ENCODE measurements at regions not wholly inside any gene's neighbourhood (a gene's known extent, or its start where the extent isn't known, plus 50 kb on each side); places are given as distances from the start of the nearest gene placed in this dataset.

GRCh38 chr12:20044351-20044750, 324.0 kb upstream of the PDE3A start:
- no CpG with 5 or more reads among the region's 1 CpG for WGBS, 2 donors (ENCODE audit: extremely low coverage in 2 of 2, insufficient read length in 2 of 2, insufficient replicate concordance in 1 of 2)
- no peak overlapping the region for H3K18ac ChIP-seq (ENCODE audit: low read length)
- H3K4me3 ChIP-seq (ENCODE audit: low read length in 2 of 2), result no peak overlapping the region
- no peaks in the 10 kb centered on the region for H3K79me1 ChIP-seq (ENCODE audit: low read depth, low read length)
- no peak overlapping the region for H2BK5ac ChIP-seq (ENCODE audit: low read length)
- H3K27me3 ChIP-seq (ENCODE audit: control insufficient read depth in 3 of 3, insufficient read depth in 3 of 3, low read depth in 1 of 3, low read length in 3 of 3), result no peaks in the 10 kb centered on the region
- H4K8ac ChIP-seq (ENCODE audit: low read depth, low read length), result no peak overlapping the region
- H3K4me1 ChIP-seq (ENCODE audit: control insufficient read depth in 2 of 2, insufficient read depth in 1 of 2, low read depth in 1 of 2, low read length in 2 of 2), result peaks cover 2 to 3% of the 10 kb centered on the region in 2 donors
- no peak for DNase-seq (ENCODE audit: low spot score)
- H3K14ac ChIP-seq (ENCODE audit: low read length), result no peak overlapping the region
- H3K4ac ChIP-seq (ENCODE audit: low read length), result no peak overlapping the region
- peaks cover 0 to 2% of the 10 kb centered on the region in 2 donors for H3K9me3 ChIP-seq (replicated peaks in 1 of 2; ENCODE audit: control insufficient read depth in 2 of 2, insufficient read depth in 1 of 2, low read depth in 1 of 2, low read length in 2 of 2)
- no peak overlapping the region for H3K9ac ChIP-seq (ENCODE audit: low read depth, low read length, poor library complexity)
- no peak overlapping the region for H2AK5ac ChIP-seq (ENCODE audit: low read depth, low read length)
- H2AFZ ChIP-seq (ENCODE audit: low read length), result peak overlapping the region; percentile 8
- no peak overlapping the region for H3K27ac ChIP-seq (replicated peaks; ENCODE audit: low read length)
- H2BK15ac ChIP-seq (ENCODE audit: low read length), result no peak overlapping the region
- H3K23ac ChIP-seq (ENCODE audit: low read depth, low read length, poor library complexity), result no peak overlapping the region
- H3K36me3 ChIP-seq (replicated peaks in 1 of 2; ENCODE audit: control insufficient read depth in 2 of 2, insufficient read depth in 2 of 2, low read length in 2 of 2), result no peaks in the 10 kb centered on the region
- no peak overlapping the region for H4K91ac ChIP-seq (ENCODE audit: low read depth, low read length, poor library complexity)
- no peak overlapping the region for H3K4me2 ChIP-seq (ENCODE audit: insufficient read depth, low read length, poor library complexity, severe bottlenecking)
- no peak overlapping the region for H2BK12ac ChIP-seq (ENCODE audit: low read length)
- H2BK120ac ChIP-seq (ENCODE audit: low read depth, low read length), result no peak overlapping the region

DNA sequence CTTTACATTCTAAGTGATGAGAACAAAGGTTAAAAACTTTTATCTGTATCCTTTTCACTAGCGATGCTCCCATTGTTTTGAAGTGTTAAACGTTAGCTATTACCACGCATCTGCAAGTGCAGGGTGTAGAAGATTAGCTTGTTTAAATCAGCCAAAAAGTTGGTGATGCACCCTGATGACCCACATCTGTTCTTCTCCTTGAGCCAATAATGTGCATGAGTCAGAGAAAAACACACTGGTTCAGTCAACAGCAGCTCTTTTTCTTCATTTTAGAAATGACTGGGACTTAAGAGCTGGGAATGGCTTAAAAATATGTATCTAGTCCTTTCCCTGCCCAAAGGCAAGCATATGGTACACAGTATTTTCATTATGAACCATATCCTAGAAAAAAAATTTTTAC, 323.5 kb upstream of the PDE3A start:
- no peak overlapping the region for H2BK120ac ChIP-seq (ENCODE audit: low read depth, low read length)
- no peaks in the 10 kb centered on the region for H3K36me3 ChIP-seq (replicated peaks in 1 of 2; ENCODE audit: control insufficient read depth in 2 of 2, insufficient read depth in 2 of 2, low read length in 2 of 2)
- DNase-seq (ENCODE audit: low spot score), result no peak
- H3K9ac ChIP-seq (ENCODE audit: low read depth, low read length, poor library complexity), result no peak overlapping the region
- H3K4me2 ChIP-seq (ENCODE audit: insufficient read depth, low read length, poor library complexity, severe bottlenecking), result no peak overlapping the region
- H3K14ac ChIP-seq (ENCODE audit: low read length), result no peak overlapping the region
- H3K4me3 ChIP-seq (ENCODE audit: low read length in 2 of 2), result no peak overlapping the region
- no peak overlapping the region for H2BK5ac ChIP-seq (ENCODE audit: low read length)
- no CpG with 5 or more reads among the region's 3 CpGs for WGBS, 2 donors (ENCODE audit: extremely low coverage in 2 of 2, insufficient read length in 2 of 2, insufficient replicate concordance in 1 of 2)
- no peak overlapping the region for H4K8ac ChIP-seq (ENCODE audit: low read depth, low read length)
- no peaks in the 10 kb centered on the region for H3K27me3 ChIP-seq (ENCODE audit: control insufficient read depth in 3 of 3, insufficient read depth in 3 of 3, low read depth in 1 of 3, low read length in 3 of 3)
- H2AFZ ChIP-seq (ENCODE audit: low read length), result peak overlapping the region; percentile 1
- H3K9me3 ChIP-seq (replicated peaks in 1 of 2; ENCODE audit: control insufficient read depth in 2 of 2, insufficient read depth in 1 of 2, low read depth in 1 of 2, low read length in 2 of 2), result peaks cover 0 to 2% of the 10 kb centered on the region in 2 donors
- no peak overlapping the region for H3K23ac ChIP-seq (ENCODE audit: low read depth, low read length, poor library complexity)
- H2BK15ac ChIP-seq (ENCODE audit: low read length), result no peak overlapping the region
- H2AK5ac ChIP-seq (ENCODE audit: low read depth, low read length), result no peak overlapping the region
- H3K4me1 ChIP-seq (ENCODE audit: control insufficient read depth in 2 of 2, insufficient read depth in 1 of 2, low read depth in 1 of 2, low read length in 2 of 2), result peaks cover 1 to 2% of the 10 kb centered on the region in 2 donors
- H3K4ac ChIP-seq (ENCODE audit: low read length), result no peak overlapping the region
- no peak overlapping the region for H3K27ac ChIP-seq (replicated peaks; ENCODE audit: low read length)
- H4K91ac ChIP-seq (ENCODE audit: low read depth, low read length, poor library complexity), result no peak overlapping the region
- no peaks in the 10 kb centered on the region for H3K79me1 ChIP-seq (ENCODE audit: low read depth, low read length)
- no peak overlapping the region for H3K18ac ChIP-seq (ENCODE audit: low read length)
- no peak overlapping the region for H2BK12ac ChIP-seq (ENCODE audit: low read length)

DNA sequence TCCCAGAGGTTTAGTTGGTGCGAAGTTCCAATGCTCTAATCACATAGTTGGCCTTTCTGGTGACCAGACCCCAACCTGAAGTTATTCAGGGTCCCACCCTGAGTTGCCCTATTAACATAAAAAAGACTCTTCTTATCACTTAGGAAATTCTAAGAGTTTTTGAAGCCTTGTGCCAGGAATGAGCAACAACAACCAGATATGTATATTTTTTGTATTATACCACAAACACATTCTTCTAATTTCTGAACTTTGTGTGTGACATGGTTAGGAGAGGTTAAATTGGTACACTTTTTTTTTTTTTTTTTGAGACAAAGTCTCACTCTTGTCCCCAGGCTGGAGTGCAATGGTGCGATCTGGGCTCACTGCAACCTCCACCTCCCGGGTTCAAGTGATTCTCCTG, 320.4 kb upstream of the PDE3A start:
- H3K9ac ChIP-seq (ENCODE audit: low read depth, low read length, poor library complexity), result no peak overlapping the region
- no peak overlapping the region for H2AK5ac ChIP-seq (ENCODE audit: low read depth, low read length)
- WGBS, 2 donors (ENCODE audit: extremely low coverage in 2 of 2, insufficient read length in 2 of 2, insufficient replicate concordance in 1 of 2), result no CpG with 5 or more reads among the region's 3 CpGs
- no peaks in the 10 kb centered on the region for H3K79me1 ChIP-seq (ENCODE audit: low read depth, low read length)
- DNase-seq (ENCODE audit: low spot score), result no peak
- H2BK12ac ChIP-seq (ENCODE audit: low read length), result no peak overlapping the region
- H3K27me3 ChIP-seq (ENCODE audit: control insufficient read depth in 3 of 3, insufficient read depth in 3 of 3, low read depth in 1 of 3, low read length in 3 of 3), result no peaks in the 10 kb centered on the region
- H2BK120ac ChIP-seq (ENCODE audit: low read depth, low read length), result no peak overlapping the region
- no peak overlapping the region for H3K4me3 ChIP-seq (ENCODE audit: low read length in 2 of 2)
- no peak overlapping the region for H3K23ac ChIP-seq (ENCODE audit: low read depth, low read length, poor library complexity)
- H3K14ac ChIP-seq (ENCODE audit: low read length), result no peak overlapping the region
- no peak overlapping the region for H3K18ac ChIP-seq (ENCODE audit: low read length)
- H2BK5ac ChIP-seq (ENCODE audit: low read length), result no peak overlapping the region
- no peaks in the 10 kb centered on the region for H3K36me3 ChIP-seq (replicated peaks in 1 of 2; ENCODE audit: control insufficient read depth in 2 of 2, insufficient read depth in 2 of 2, low read length in 2 of 2)
- no peak overlapping the region for H3K4me2 ChIP-seq (ENCODE audit: insufficient read depth, low read length, poor library complexity, severe bottlenecking)
- no peak overlapping the region for H4K91ac ChIP-seq (ENCODE audit: low read depth, low read length, poor library complexity)
- no peak overlapping the region for H4K8ac ChIP-seq (ENCODE audit: low read depth, low read length)
- H2AFZ ChIP-seq (ENCODE audit: low read length), result no peak overlapping the region
- H3K9me3 ChIP-seq (replicated peaks in 1 of 2; ENCODE audit: control insufficient read depth in 2 of 2, insufficient read depth in 1 of 2, low read depth in 1 of 2, low read length in 2 of 2), result peaks cover 0 to 2% of the 10 kb centered on the region in 2 donors
- no peak overlapping the region for H3K27ac ChIP-seq (replicated peaks; ENCODE audit: low read length)
- no peaks in the 10 kb centered on the region for H3K4me1 ChIP-seq (ENCODE audit: control insufficient read depth in 2 of 2, insufficient read depth in 1 of 2, low read depth in 1 of 2, low read length in 2 of 2)
- no peak overlapping the region for H2BK15ac ChIP-seq (ENCODE audit: low read length)
- no peak overlapping the region for H3K4ac ChIP-seq (ENCODE audit: low read length)

- Histone ChIP-seq H2BK12ac (ENCODE audit: low read length) (no peak overlapping the region), H3K14ac (ENCODE audit: low read length) (no peak overlapping the region), H3K9me3 (replicated peaks in 1 of 2; ENCODE audit: control insufficient read depth in 2 of 2, insufficient read depth in 1 of 2, low read depth in 1 of 2, low read length in 2 of 2) (peaks cover 0 to 2% of the 10 kb centered on the region in 2 donors), H4K8ac (ENCODE audit: low read depth, low read length) (no peak overlapping the region), H4K91ac (ENCODE audit: low read depth, low read length, poor library complexity) (no peak overlapping the region), H3K36me3 (replicated peaks in 1 of 2; ENCODE audit: control insufficient read depth in 2 of 2, insufficient read depth in 2 of 2, low read length in 2 of 2) (no peaks in the 10 kb centered on the region), H3K4me3 (ENCODE audit: low read length in 2 of 2) (no peak overlapping the region), H2BK120ac (ENCODE audit: low read depth, low read length) (no peak overlapping the region), H2BK5ac (ENCODE audit: low read length) (no peak overlapping the region), H3K27me3 (ENCODE audit: control insufficient read depth in 3 of 3, insufficient read depth in 3 of 3, low read depth in 1 of 3, low read length in 3 of 3) (no peaks in the 10 kb centered on the region), H2BK15ac (ENCODE audit: low read length) (no peak overlapping the region), H3K27ac (replicated peaks; ENCODE audit: low read length) (no peak overlapping the region), H3K4me1 (ENCODE audit: control insufficient read depth in 2 of 2, insufficient read depth in 1 of 2, low read depth in 1 of 2, low read length in 2 of 2) (no peaks in the 10 kb centered on the region), H3K79me1 (ENCODE audit: low read depth, low read length) (no peaks in the 10 kb centered on the region), H3K23ac (ENCODE audit: low read depth, low read length, poor library complexity) (no peak overlapping the region), H2AFZ (ENCODE audit: low read length) (peak overlapping the region; percentile 10), H3K9ac (ENCODE audit: low read depth, low read length, poor library complexity) (no peak overlapping the region), H3K4me2 (ENCODE audit: insufficient read depth, low read length, poor library complexity, severe bottlenecking) (no peak overlapping the region), H2AK5ac (ENCODE audit: low read depth, low read length) (no peak overlapping the region), H3K4ac (ENCODE audit: low read length) (no peak overlapping the region), H3K18ac (ENCODE audit: low read length) (no peak overlapping the region)
- no peak for DNase-seq (ENCODE audit: low spot score)
- no CpG with 5 or more reads among the region's 3 CpGs for WGBS, 2 donors (ENCODE audit: extremely low coverage in 2 of 2, insufficient read length in 2 of 2, insufficient replicate concordance in 1 of 2)
Measured at GRCh38 chr12:20050221-20050620, 318.1 kb upstream of the PDE3A start.
